Neural crest cell (in vitro differentiated cells): ENCODE measurements at regions not wholly inside any gene's neighbourhood (a gene's known extent, or its start where the extent isn't known, plus 50 kb on each side); places are given as distances from the start of the nearest gene placed in this dataset.

Source experiments
- DNase-seq: peaks from one replicate; pipeline ENCODE4 v3.0.0; 2021; ENCODE audit warnings: low read depth, mixed read lengths, low spot score
- H3K27ac Mint-ChIP-seq: one replicate; pipeline ENCODE4 v1.8.0; 2021; ENCODE audit warnings: mild to moderate bottlenecking, mixed read lengths; ENCODE audit not compliant: unreplicated experiment
- H3K27me3 Mint-ChIP-seq: 2 replicates; pipeline ENCODE4 v1.8.0; 2021; ENCODE audit warnings: low read depth, mild to moderate bottlenecking, mixed read lengths
- H3K36me3 Mint-ChIP-seq: 2 replicates; pipeline ENCODE4 v1.8.0; 2021; ENCODE audit warnings: low read depth, mild to moderate bottlenecking, mixed read lengths
- H3K4me1 Mint-ChIP-seq: 2 replicates; pipeline ENCODE4 v1.8.0; 2021; ENCODE audit warnings: mixed read lengths
- H3K4me3 Mint-ChIP-seq: one replicate; pipeline ENCODE4 v1.8.0; 2021; ENCODE audit warnings: mild to moderate bottlenecking, mixed read lengths
- H3K9me3 Mint-ChIP-seq: 2 replicates; pipeline ENCODE4 v1.8.0; 2021; ENCODE audit warnings: mixed read lengths
- TF ChIP-seq, protein P1 (sequence below): fragments of 200-600 bp; sonication (generic); conservative IDR thresholded peaks from 2 replicates; pipeline ENCODE4 v1.5.0; 2021; ENCODE audit warnings: antibody characterized with exemption, mild to moderate bottlenecking

- H3K4me1 Mint-ChIP-seq = peaks cover 7% of the 10 kb centered on the region
- no peak for DNase-seq
- H3K27ac Mint-ChIP-seq = no peak overlapping the region
- peaks cover 6% of the 10 kb centered on the region for H3K9me3 Mint-ChIP-seq
- H3K36me3 Mint-ChIP-seq = no peaks in the 10 kb centered on the region
- H3K27me3 Mint-ChIP-seq = no peaks in the 10 kb centered on the region
- no peak overlapping the region for H3K4me3 Mint-ChIP-seq
- TF ChIP-seq, protein P1, sequence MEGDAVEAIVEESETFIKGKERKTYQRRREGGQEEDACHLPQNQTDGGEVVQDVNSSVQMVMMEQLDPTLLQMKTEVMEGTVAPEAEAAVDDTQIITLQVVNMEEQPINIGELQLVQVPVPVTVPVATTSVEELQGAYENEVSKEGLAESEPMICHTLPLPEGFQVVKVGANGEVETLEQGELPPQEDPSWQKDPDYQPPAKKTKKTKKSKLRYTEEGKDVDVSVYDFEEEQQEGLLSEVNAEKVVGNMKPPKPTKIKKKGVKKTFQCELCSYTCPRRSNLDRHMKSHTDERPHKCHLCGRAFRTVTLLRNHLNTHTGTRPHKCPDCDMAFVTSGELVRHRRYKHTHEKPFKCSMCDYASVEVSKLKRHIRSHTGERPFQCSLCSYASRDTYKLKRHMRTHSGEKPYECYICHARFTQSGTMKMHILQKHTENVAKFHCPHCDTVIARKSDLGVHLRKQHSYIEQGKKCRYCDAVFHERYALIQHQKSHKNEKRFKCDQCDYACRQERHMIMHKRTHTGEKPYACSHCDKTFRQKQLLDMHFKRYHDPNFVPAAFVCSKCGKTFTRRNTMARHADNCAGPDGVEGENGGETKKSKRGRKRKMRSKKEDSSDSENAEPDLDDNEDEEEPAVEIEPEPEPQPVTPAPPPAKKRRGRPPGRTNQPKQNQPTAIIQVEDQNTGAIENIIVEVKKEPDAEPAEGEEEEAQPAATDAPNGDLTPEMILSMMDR = no peak
These were observed 67.3 kb upstream of the ZFR start for GRCh38 chr5:32511776-32512374.

DNA sequence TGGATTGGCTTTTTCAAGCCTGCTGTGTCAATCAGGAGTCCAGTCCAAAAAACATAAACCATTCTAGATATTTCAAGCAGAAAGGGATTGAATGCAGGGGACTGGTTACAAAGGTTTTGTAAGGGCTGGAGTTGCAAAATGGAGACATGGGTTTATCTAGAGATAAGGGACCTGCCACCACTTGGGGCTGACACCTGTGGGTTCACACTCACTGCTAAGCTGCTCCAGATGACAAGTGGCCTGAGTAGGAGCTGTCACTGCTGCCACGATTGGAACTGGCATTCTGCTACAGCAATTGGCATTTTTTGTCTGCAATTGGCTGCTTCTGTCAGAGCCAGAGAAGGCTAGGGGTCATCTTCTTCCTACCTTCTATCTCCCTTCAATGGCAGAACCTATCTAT is 66.3 kb upstream of the ZFR start:
- peaks cover 16% of the 10 kb centered on the region for H3K4me1 Mint-ChIP-seq
- TF ChIP-seq, protein P1 = no peak
- H3K27ac Mint-ChIP-seq = no peak overlapping the region
- no peak for DNase-seq
- H3K4me3 Mint-ChIP-seq = no peak overlapping the region
- H3K9me3 Mint-ChIP-seq = peaks cover 10% of the 10 kb centered on the region
- no peaks in the 10 kb centered on the region for H3K27me3 Mint-ChIP-seq
- peaks cover 3% of the 10 kb centered on the region for H3K36me3 Mint-ChIP-seq

DNA sequence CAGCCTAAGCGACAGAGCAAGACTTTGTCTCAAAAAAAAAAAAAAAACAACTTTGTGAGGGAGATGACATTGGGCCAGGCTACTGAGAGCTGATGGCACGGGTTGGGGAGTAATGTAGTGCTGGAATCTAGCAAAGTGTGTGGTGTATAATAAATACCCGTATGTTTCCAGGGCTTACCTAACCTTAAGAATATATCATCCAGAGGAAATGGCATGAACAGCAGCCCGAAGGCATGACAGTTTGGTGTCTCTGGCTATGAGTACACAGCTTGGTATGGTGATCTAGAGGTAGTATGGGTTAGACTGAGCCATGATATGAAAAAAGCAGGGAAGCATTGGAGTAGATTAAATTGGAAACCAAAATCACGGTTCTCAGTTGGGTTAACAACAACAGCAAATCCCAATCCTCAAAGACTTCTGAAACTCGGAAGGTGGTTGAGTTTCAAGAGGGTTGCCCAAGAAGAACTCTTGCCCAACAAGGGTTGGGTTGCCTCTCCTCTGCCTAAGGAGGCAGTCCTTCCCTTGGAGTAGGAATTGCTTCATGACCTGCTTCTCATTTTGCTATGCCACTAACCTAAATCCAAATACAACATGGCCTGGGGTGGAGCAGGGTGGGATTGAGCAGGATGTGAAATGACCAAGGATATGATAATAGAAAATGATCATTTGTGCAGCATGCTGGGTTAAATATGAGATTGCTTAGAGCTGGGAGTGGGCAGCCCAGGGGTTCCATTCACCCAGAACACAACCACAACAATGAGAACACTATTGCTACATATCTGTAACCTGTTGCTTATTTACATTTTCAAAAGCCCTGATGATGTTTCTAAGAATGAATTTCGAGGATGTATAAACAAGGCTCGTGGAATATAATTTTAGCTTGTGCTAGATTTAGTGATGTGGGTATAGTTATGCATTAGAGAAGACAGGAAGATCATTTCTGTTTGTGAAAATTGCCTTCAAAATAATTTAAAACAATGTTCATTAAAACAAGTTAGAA is 64.6 kb upstream of the ZFR start:
- DNase-seq = no peak
- Mint-ChIP-seq H3K4me1 (peaks cover 33% of the 10 kb centered on the region), H3K27ac (no peak overlapping the region), H3K27me3 (no peaks in the 10 kb centered on the region), H3K36me3 (peaks cover 3% of the 10 kb centered on the region), H3K4me3 (no peak overlapping the region), H3K9me3 (peaks cover 10% of the 10 kb centered on the region)
- TF ChIP-seq, protein P1 = no peak

DNA sequence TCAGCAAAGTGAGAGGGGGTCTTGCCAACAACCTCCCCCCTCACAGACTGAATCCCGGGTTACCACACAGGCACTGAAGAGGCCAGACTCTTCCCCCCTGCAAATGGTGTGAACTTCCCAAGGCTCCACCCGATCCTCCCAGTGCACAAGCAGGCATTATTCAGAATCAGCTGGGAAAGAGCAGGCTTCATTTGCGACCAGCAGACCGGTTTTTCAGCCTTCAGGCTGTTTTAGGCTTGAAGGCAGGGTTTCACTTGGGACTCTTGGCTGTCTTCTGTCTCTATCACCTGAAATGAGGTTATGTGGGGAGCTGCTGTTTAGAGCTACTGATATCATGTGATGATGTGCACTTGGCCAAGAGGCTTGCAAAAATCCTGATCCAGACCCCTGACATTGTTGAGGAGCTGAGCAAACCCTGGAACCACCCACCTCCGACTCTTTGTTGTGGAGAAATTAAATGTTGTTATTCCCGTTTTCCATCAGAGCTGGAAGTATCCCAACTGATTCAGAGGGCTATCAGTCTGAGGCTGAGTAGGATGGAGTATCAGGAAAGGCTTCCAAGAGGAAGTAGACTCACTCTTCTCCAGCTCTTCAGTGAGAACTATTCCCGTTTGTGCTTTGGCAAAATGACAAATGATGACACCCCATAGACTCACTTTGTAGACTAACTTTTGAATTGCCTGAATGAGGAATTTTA is 63.3 kb upstream of the ZFR start:
- Mint-ChIP-seq H3K27ac (no peak overlapping the region), H3K27me3 (no peaks in the 10 kb centered on the region), H3K4me1 (peaks cover 37% of the 10 kb centered on the region), H3K36me3 (peaks cover 3% of the 10 kb centered on the region), H3K4me3 (no peak overlapping the region), H3K9me3 (peaks cover 10% of the 10 kb centered on the region)
- no peak for DNase-seq
- TF ChIP-seq, protein P1 = no peak

- Mint-ChIP-seq H3K27me3 (no peaks in the 10 kb centered on the region), H3K36me3 (peaks cover 3% of the 10 kb centered on the region), H3K27ac (no peak overlapping the region), H3K4me3 (no peak overlapping the region), H3K4me1 (peaks cover 38% of the 10 kb centered on the region), H3K9me3 (peaks cover 10% of the 10 kb centered on the region)
- DNase-seq = no peak
- TF ChIP-seq, protein P1 = no peak
These were observed 62.3 kb upstream of the ZFR start for GRCh38 chr5:32506799-32507198.
